Endodermal cell (in vitro differentiated cells): ENCODE measurements at regions not wholly inside any gene's neighbourhood (a gene's known extent, or its start where the extent isn't known, plus 50 kb on each side); places are given as distances from the start of the nearest gene placed in this dataset.

Experiments used
- DNase-seq: peaks from one replicate; pipeline ENCODE4 v3.0.0-alpha.2; 2017
- H3K27ac ChIP-seq: 2 replicates; pipeline ENCODE4 v1.5.1; 2013; ENCODE audit warnings: mild to moderate bottlenecking, low read depth, low read length, moderate library complexity
- H3K27me3 ChIP-seq: 2 replicates; pipeline ENCODE4 v1.6.1; 2013; ENCODE audit warnings: mild to moderate bottlenecking, low read length, moderate library complexity; ENCODE audit not compliant: insufficient read depth, control insufficient read depth, poor library complexity, severe bottlenecking
- H3K36me3 ChIP-seq: 2 replicates; pipeline ENCODE4 v1.7.0; 2013; ENCODE audit warnings: mild to moderate bottlenecking, low read length, moderate library complexity; ENCODE audit not compliant: control insufficient read depth, insufficient read depth
- H3K4me1 ChIP-seq: one replicate; pipeline ENCODE4 v1.7.0; 2013; ENCODE audit warnings: low read length; ENCODE audit not compliant: control insufficient read depth, insufficient read depth
- H3K4me3 ChIP-seq: 2 replicates; pipeline ENCODE4 v1.5.1; 2013; ENCODE audit warnings: mild to moderate bottlenecking, low read length, moderate library complexity
- H3K9ac ChIP-seq: 2 replicates; pipeline ENCODE4 v1.6.1; 2013; ENCODE audit warnings: mild to moderate bottlenecking, low read length, moderate library complexity; ENCODE audit not compliant: poor library complexity, severe bottlenecking; ENCODE audit errors: extremely low read depth
- H3K9me3 ChIP-seq: 2 replicates; pipeline ENCODE4 v1.6.1; 2013; ENCODE audit warnings: mild to moderate bottlenecking, low read length, moderate library complexity; ENCODE audit not compliant: control insufficient read depth
- H3K27ac Mint-ChIP-seq: 2 replicates; pipeline ENCODE4 v1.8.0; 2020; ENCODE audit warnings: mixed read lengths
- H3K27me3 Mint-ChIP-seq: 2 replicates; pipeline ENCODE4 v1.8.0; 2021; ENCODE audit warnings: mild to moderate bottlenecking, mixed read lengths; ENCODE audit not compliant: insufficient read depth
- H3K36me3 Mint-ChIP-seq: 2 replicates; pipeline ENCODE4 v1.8.0; 2020; ENCODE audit warnings: low read depth, mixed read lengths
- H3K4me1 Mint-ChIP-seq: 2 replicates; pipeline ENCODE4 v1.8.0; 2020; ENCODE audit warnings: mixed read lengths
- H3K4me3 Mint-ChIP-seq: 2 replicates; pipeline ENCODE4 v1.8.0; 2020; ENCODE audit warnings: mild to moderate bottlenecking, moderate library complexity, mixed read lengths
- H3K9me3 Mint-ChIP-seq: 2 replicates; pipeline ENCODE4 v1.8.0; 2020; ENCODE audit warnings: mild to moderate bottlenecking, mixed read lengths
- CTCF ChIP-seq: fragments of 200-600 bp; sonication (generic); conservative IDR thresholded peaks from 2 replicates; pipeline ENCODE4 v1.5.0; 2021; ENCODE audit warnings: antibody characterized with exemption, mild to moderate bottlenecking
- WGBS, 2 experiments: methylation state at CpG; one replicate each; pipeline versions ENCODE4 v1.1.5 to v1.1.7; 2013; ENCODE audit warnings: missing lambda C conversion rate in 2 of 2, mixed read lengths in 1 of 2; ENCODE audit not compliant: insufficient coverage in 1 of 2, insufficient read length in 1 of 2; 5-methylcytosine and 5-hydroxymethylcytosine counted together

GRCh38 chr3:28958656-28959055, 322.2 kb upstream of the RBMS3 start:
- H3K36me3 ChIP-seq: no peaks in the 10 kb centered on the region
- H3K4me1 ChIP-seq: no peaks in the 10 kb centered on the region
- Mint-ChIP-seq H3K27me3 (no peaks in the 10 kb centered on the region), H3K4me1 (no peaks in the 10 kb centered on the region), H3K9me3 (peaks cover 14% of the 10 kb centered on the region), H3K27ac (no peak overlapping the region), H3K36me3 (no peaks in the 10 kb centered on the region), H3K4me3 (no peak overlapping the region)
- TF ChIP-seq CTCF: no peak
- no peaks in the 10 kb centered on the region for H3K9me3 ChIP-seq
- 86% methylated on average over 3 of the region's 3 CpGs; no CpG with 5 or more reads in 1 of the 2 experiments for WGBS, 2 experiments
- no peak overlapping the region for H3K4me3 ChIP-seq
- DNase-seq: no peak
- no peak overlapping the region for H3K9ac ChIP-seq
- H3K27me3 ChIP-seq: no peaks in the 10 kb centered on the region
- H3K27ac ChIP-seq: no peak overlapping the region

- TF ChIP-seq CTCF: no peak
- Histone ChIP-seq H3K9ac (no peak overlapping the region), H3K9me3 (peaks cover 14% of the 10 kb centered on the region), H3K36me3 (no peaks in the 10 kb centered on the region), H3K27me3 (no peaks in the 10 kb centered on the region), H3K4me3 (no peak overlapping the region), H3K4me1 (no peaks in the 10 kb centered on the region), H3K27ac (no peak overlapping the region)
- 60 to 67% methylated on average over 3 of the region's 3 CpGs for WGBS, 2 experiments
- no peak overlapping the region for H3K27ac Mint-ChIP-seq
- no peaks in the 10 kb centered on the region for H3K9me3 Mint-ChIP-seq
- no peak overlapping the region for H3K4me3 Mint-ChIP-seq
- no peaks in the 10 kb centered on the region for H3K4me1 Mint-ChIP-seq
- no peaks in the 10 kb centered on the region for H3K36me3 Mint-ChIP-seq
- no peak for DNase-seq
- H3K27me3 Mint-ChIP-seq: no peaks in the 10 kb centered on the region
These were observed 309.7 kb upstream of the RBMS3 start for GRCh38 chr3:28971156-28971555.

- H3K27ac Mint-ChIP-seq: no peak overlapping the region
- H3K27me3 Mint-ChIP-seq: no peaks in the 10 kb centered on the region
- DNase-seq: no peak
- WGBS, 2 experiments: 80 to 83% methylated on average over 1 to 2 of the region's 3 CpGs
- H3K9ac ChIP-seq: no peak overlapping the region
- no peak overlapping the region for H3K27ac ChIP-seq
- H3K4me1 Mint-ChIP-seq: no peaks in the 10 kb centered on the region
- H3K36me3 ChIP-seq: no peaks in the 10 kb centered on the region
- no peak for TF ChIP-seq CTCF
- H3K4me3 Mint-ChIP-seq: no peak overlapping the region
- H3K4me3 ChIP-seq: no peak overlapping the region
- H3K27me3 ChIP-seq: no peaks in the 10 kb centered on the region
- H3K4me1 ChIP-seq: no peaks in the 10 kb centered on the region
- H3K9me3 ChIP-seq: peaks cover 14% of the 10 kb centered on the region
- H3K9me3 Mint-ChIP-seq: no peaks in the 10 kb centered on the region
- H3K36me3 Mint-ChIP-seq: no peaks in the 10 kb centered on the region
These were observed 307.9 kb upstream of the RBMS3 start for GRCh38 chr3:28972921-28973320.
